Activated B cell treated with CpG ODN at 0.5 μM for 24 hours (primary cell): ENCODE measurements at regions not wholly inside any gene's neighbourhood (a gene's known extent, or its start where the extent isn't known, plus 50 kb on each side); places are given as distances from the start of the nearest gene placed in this dataset.

Experiments
- ATAC-seq: fragments of 200-7000 bp; cut with Tn5 transposase; one replicate; pipeline ENCODE4 v1.10.0; 2021; ENCODE audit warnings: low read depth, mild to moderate bottlenecking, moderate library complexity
- CTCF ChIA-PET: fragments of 350-600 bp; sonication (Branson Sonifier 250); formaldehyde crosslinking; loops from one replicate; lab custom pipeline; 2021; ENCODE audit warnings: antibody characterized with exemption; lab: Charles Lee
- POLR2A ChIA-PET: fragments of 350-600 bp; sonication (Branson Sonifier 250); formaldehyde crosslinking; loops from one replicate; lab custom pipeline; 2021; ENCODE audit warnings: antibody characterized with exemption; lab: Charles Lee
- DNase-seq: peaks from one replicate; pipeline ENCODE4 v3.0.0; 2022
- H3K27ac Mint-ChIP-seq: one replicate; pipeline ENCODE4 v1.8.0; 2020; ENCODE audit warnings: mixed read lengths
- H3K27me3 Mint-ChIP-seq: one replicate; pipeline ENCODE4 v1.8.0; 2021; ENCODE audit warnings: mixed read lengths
- H3K36me3 Mint-ChIP-seq: one replicate; pipeline ENCODE4 v1.8.0; 2021; ENCODE audit warnings: low read depth, mixed read lengths
- H3K4me1 Mint-ChIP-seq: one replicate; pipeline ENCODE4 v1.8.0; 2021; ENCODE audit warnings: mixed read lengths
- H3K4me3 Mint-ChIP-seq: one replicate; pipeline ENCODE4 v1.8.0; 2020; ENCODE audit warnings: mild to moderate bottlenecking, mixed read lengths
- H3K9me3 Mint-ChIP-seq: one replicate; pipeline ENCODE4 v1.8.0; 2020; ENCODE audit warnings: mixed read lengths
- intact Hi-C: fragments of 100-400 bp; cut with micrococcal nuclease; formaldehyde crosslinking; loops from one replicate; pipeline ENCODE4 v1.15.1; 2024
- TF ChIP-seq, protein P1 (sequence below): fragments of 200-600 bp; IDR thresholded peaks from one replicate; pipeline ENCODE4 v1.8.0; 2022; ENCODE audit warnings: antibody characterized with exemption, mild to moderate bottlenecking

DNA sequence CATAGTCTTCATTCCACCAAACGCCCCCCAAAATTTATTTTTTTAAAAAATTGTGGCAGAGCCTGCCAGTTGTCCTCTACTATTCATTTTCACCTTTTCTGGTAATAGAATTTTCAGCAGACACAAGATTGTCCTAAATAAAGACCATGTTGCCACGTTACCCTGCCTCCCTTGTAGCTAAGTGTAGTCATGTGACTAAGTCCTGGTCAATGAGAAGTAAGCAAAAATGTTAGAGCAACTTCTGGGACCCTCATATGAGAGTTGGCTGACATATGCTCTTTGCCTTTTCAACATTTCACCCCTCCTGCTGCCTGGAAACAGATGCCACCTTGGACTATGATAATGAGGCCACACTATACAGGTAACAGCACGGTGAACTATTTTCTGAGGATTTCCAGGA lies 203.1 kb downstream of the PIK3R1 start:
- H3K4me3 Mint-ChIP-seq: no peak overlapping the region
- CTCF ChIA-PET: no interaction called here
- no peaks in the 10 kb centered on the region for H3K9me3 Mint-ChIP-seq
- POLR2A ChIA-PET: no interaction called here
- TF ChIP-seq, protein P1, sequence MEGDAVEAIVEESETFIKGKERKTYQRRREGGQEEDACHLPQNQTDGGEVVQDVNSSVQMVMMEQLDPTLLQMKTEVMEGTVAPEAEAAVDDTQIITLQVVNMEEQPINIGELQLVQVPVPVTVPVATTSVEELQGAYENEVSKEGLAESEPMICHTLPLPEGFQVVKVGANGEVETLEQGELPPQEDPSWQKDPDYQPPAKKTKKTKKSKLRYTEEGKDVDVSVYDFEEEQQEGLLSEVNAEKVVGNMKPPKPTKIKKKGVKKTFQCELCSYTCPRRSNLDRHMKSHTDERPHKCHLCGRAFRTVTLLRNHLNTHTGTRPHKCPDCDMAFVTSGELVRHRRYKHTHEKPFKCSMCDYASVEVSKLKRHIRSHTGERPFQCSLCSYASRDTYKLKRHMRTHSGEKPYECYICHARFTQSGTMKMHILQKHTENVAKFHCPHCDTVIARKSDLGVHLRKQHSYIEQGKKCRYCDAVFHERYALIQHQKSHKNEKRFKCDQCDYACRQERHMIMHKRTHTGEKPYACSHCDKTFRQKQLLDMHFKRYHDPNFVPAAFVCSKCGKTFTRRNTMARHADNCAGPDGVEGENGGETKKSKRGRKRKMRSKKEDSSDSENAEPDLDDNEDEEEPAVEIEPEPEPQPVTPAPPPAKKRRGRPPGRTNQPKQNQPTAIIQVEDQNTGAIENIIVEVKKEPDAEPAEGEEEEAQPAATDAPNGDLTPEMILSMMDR: no peak
- ATAC-seq (no peak), DNase-seq (no peak)
- intact Hi-C loops: no loop called here
- peaks cover 5% of the 10 kb centered on the region for H3K4me1 Mint-ChIP-seq
- H3K36me3 Mint-ChIP-seq: no peaks in the 10 kb centered on the region
- peaks cover 2% of the 10 kb centered on the region for H3K27me3 Mint-ChIP-seq
- H3K27ac Mint-ChIP-seq: no peak overlapping the region

- no peak overlapping the region for H3K27ac Mint-ChIP-seq
- peaks cover 5% of the 10 kb centered on the region for H3K4me1 Mint-ChIP-seq
- TF ChIP-seq, protein P1: no peak
- no peaks in the 10 kb centered on the region for H3K9me3 Mint-ChIP-seq
- H3K27me3 Mint-ChIP-seq: peaks cover 2% of the 10 kb centered on the region
- H3K4me3 Mint-ChIP-seq: no peak overlapping the region
- CTCF ChIA-PET: no interaction called here
- intact Hi-C loops: no loop called here
- DNase-seq (no peak), ATAC-seq (no peak)
- H3K36me3 Mint-ChIP-seq: no peaks in the 10 kb centered on the region
- POLR2A ChIA-PET: no interaction called here
Measured at GRCh38 chr5:68419081-68419636, 203.6 kb downstream of the PIK3R1 start.

DNA sequence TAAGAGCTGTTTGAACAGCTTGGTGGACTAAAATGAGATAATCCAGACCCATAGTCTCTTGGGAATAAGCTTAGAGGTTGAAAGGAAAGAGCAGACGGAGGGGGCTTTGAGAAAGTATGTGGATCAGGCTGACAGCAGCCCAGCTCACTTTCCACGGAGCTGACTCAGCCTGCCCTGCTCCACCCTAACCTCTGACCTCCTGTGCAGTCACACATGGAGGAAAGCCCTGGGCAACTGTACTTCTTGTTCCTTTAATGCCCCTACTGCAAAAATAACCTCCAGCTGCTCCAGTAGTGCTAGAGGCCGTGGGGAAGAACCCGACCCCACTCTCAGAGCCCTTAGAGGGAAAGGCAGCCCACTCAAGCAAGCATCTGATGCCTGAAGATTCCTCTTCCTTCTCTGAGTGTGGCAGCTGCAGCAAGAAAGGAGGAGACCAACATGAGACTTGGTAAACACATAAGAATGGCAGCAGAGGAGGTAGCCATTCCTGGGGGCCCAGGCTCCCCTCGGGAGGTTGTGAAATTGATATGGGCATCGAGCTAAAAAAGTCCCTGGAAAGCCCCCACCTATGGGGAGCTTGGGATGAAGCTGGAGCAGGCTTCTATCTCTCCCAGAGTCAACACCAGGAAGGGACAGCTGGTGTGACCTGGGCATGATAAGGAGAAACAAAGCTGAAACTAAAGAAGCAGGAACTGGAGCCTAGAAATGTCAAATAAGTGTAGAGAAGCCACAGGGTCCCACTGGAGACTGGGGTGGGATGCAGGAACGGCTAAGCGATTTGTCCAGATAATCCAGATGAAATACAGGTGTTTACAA lies 204.3 kb downstream of the PIK3R1 start:
- H3K9me3 Mint-ChIP-seq: no peaks in the 10 kb centered on the region
- TF ChIP-seq, protein P1: no peak
- no peak overlapping the region for H3K4me3 Mint-ChIP-seq
- CTCF ChIA-PET: no interaction called here
- peaks cover 2% of the 10 kb centered on the region for H3K27me3 Mint-ChIP-seq
- peaks cover 5% of the 10 kb centered on the region for H3K4me1 Mint-ChIP-seq
- H3K27ac Mint-ChIP-seq: no peak overlapping the region
- DNase-seq: no peak
- ATAC-seq: no peak
- intact Hi-C loops: no loop called here
- H3K36me3 Mint-ChIP-seq: no peaks in the 10 kb centered on the region
- POLR2A ChIA-PET: interaction anchor here (1.6 kb wide), 1 partner anchor 15 kb away, joined by 4 read pairs; no protein-coding TSS in a partner anchor

DNA sequence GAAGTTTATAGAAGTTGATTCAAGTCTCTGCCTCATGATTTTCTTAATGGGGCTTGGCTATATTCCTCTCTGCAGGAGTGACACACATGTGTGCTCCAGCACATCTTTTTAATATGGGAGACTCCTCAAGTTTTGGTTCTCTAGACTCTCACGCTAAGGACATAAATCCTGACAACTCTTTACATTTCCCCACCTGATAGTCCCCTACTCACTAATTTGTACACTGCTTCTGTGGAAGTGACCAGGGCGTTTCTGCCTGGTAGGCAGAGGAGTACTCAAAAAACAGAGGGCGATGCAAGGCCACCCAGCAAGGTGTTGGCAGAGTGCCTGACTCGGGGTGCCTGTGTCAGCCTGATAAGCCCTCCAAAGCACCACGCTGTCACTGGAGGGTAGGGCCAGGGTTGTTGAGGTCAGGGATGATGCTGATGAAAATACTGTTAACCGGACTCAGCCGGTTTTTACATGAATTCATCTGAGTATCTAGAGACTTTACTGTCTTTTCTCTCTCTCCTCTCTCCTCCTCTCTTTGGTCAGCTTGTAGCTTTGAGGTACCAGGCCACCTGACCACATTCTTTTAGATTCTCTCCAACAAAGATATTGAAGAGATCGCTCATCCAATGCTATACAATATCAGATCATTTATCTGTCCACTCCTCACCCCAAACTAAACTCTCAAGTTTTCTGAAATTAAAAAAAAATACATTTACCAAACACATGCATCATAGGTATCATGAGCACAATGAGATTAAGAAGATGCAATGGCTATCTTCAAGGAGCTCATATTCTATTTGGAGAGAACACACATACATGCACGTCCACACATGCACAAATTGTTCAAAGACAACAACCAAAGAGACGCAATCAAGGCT lies 205.2 kb downstream of the PIK3R1 start:
- H3K27me3 Mint-ChIP-seq: peaks cover 2% of the 10 kb centered on the region
- H3K9me3 Mint-ChIP-seq: no peaks in the 10 kb centered on the region
- TF ChIP-seq, protein P1: no peak
- no peak for DNase-seq
- no peak overlapping the region for H3K4me3 Mint-ChIP-seq
- POLR2A ChIA-PET: interaction anchor here (1.6 kb wide), 1 partner anchor 14 kb away, joined by 4 read pairs; no protein-coding TSS in a partner anchor
- peaks cover 8% of the 10 kb centered on the region for H3K4me1 Mint-ChIP-seq
- intact Hi-C loops: no loop called here
- no peak for ATAC-seq
- no peak overlapping the region for H3K27ac Mint-ChIP-seq
- CTCF ChIA-PET: no interaction called here
- no peaks in the 10 kb centered on the region for H3K36me3 Mint-ChIP-seq
